ENCODE measurements at regions not wholly inside any gene's neighbourhood (a gene's known extent, or its start where the extent isn't known, plus 50 kb on each side); places are given as distances from the start of the nearest gene placed in this dataset.

- TF ChIP-seq GATA3 (IDR thresholded peaks at IDR 0.05; ENCODE audit: low read depth, low read length): no peak
- no peak for TF ChIP-seq GATA2 (IDR thresholded peaks at IDR 0.05; ENCODE audit: low read depth, low read length)
Measured at GRCh38 chr15:98416222-98416855, 232.0 kb upstream of the IGF1R start.
